HG03045 (cell line): ENCODE measurements at regions not wholly inside any gene's neighbourhood (a gene's known extent, or its start where the extent isn't known, plus 50 kb on each side); places are given as distances from the start of the nearest gene placed in this dataset.

Experiments used
- ATAC-seq: cut with Tn5 transposase; IDR thresholded peaks from one replicate; pipeline ENCODE4 v1.9.1; 2021; ENCODE audit warnings: mild to moderate bottlenecking, moderate library complexity; ENCODE audit not compliant: unreplicated experiment

- no peak for ATAC-seq
Observed at GRCh38 chr10:89879121-89879520, 177.7 kb downstream of the KIF20B start.

- ATAC-seq, result peak; percentile 43
Observed at GRCh38 chr10:89887406-89887805, 186.0 kb downstream of the KIF20B start.

DNA sequence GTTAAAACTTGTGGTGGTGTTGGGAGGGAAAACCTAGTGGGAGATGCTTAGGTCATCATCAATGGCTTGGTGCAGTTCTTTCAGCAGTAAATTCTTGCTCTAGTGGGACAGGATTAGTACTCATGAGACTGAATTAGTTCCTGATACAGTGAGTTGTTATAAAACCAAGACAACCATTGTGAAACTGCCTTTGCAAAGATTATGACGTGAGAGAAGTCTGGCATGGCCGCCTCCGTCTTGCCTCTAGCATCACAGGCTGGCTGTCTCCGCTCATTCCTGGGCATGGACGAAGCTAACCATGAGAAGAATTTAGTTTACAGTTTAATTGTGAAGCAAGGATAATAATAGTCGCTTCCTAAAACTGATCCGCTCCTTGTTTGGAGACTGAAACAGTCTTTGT, 186.4 kb downstream of the KIF20B start:
- peak; percentile 67 for ATAC-seq

- ATAC-seq, result peak; percentile 68
Observed at GRCh38 chr10:89888321-89889070, 187.1 kb downstream of the KIF20B start.

DNA sequence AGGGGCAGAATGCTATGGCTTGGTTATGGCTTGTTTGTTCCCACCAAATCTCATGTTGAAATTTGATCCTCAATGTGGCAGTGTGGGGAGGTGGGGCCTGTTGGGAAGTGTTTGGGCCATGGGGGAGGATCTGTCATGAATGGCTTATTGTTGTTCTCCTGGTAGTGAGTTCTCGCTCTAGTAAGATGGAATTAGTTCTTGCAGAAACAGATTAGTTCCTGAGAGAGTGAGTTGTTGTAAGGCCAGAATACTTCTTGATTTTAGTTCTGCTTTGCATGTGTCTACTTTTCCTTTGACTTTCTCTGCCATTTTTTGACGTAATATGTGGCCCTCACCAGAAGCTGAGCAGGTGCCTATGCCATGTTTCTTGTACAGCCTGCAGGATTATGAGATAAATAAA, 188.2 kb downstream of the KIF20B start:
- no peak for ATAC-seq

- ATAC-seq, result no peak
Observed at GRCh38 chr10:89891006-89891535, 189.7 kb downstream of the KIF20B start.

- ATAC-seq, result no peak
Observed at GRCh38 chr10:89894051-89894450, 192.7 kb downstream of the KIF20B start.

GRCh38 chr10:89900554-89900953, 199.2 kb downstream of the KIF20B start:
- ATAC-seq, result no peak

- ATAC-seq, result no peak
Observed at GRCh38 chr10:89901895-89902294, 200.5 kb downstream of the KIF20B start.

DNA sequence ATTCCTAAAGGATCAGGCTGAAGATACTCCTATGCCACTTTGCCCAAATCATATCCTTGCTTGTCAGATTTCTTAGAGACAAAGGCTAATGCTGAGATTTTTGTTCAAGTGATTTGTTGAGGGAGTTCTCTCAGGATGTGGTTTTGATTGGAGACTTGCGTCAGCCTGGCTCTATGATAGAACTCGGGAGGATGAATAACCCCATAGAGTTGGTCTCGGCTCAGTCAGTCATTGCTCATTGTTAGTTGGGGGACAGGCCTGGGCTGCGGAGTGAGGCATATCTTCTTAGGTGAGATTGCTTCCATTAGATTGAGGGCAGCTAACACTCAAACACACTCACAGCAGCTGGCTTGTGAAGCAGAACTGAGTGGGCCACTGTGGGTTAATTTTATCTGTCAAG, 203.4 kb downstream of the KIF20B start:
- ATAC-seq, result no peak

DNA sequence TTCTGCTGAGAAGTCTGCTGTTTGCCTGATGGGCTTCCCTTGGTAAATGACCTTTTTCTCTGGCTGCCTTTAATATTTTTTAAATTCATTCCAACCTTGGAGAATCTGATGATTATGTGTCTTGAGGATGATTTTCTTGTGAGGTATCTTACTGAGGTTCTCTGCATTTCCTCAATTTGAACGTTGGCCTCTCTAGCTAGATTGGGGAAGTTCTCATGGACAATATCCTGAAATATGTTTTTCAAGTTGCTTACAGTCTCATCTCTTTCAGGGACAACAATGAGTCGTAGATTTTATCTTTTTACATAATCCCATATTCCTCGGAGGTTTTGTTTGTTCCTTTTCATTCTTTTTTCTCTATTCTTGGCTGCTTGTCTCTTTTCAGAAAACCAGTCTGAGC, 208.4 kb downstream of the KIF20B start:
- no peak for ATAC-seq

- ATAC-seq, result no peak
Observed at GRCh38 chr10:89915021-89915420, 213.6 kb downstream of the KIF20B start.

- ATAC-seq, result no peak
Observed at GRCh38 chr10:89915968-89916367, 214.6 kb downstream of the KIF20B start.

- ATAC-seq, result no peak
Observed at GRCh38 chr10:89916468-89917215, 215.3 kb downstream of the KIF20B start.

DNA sequence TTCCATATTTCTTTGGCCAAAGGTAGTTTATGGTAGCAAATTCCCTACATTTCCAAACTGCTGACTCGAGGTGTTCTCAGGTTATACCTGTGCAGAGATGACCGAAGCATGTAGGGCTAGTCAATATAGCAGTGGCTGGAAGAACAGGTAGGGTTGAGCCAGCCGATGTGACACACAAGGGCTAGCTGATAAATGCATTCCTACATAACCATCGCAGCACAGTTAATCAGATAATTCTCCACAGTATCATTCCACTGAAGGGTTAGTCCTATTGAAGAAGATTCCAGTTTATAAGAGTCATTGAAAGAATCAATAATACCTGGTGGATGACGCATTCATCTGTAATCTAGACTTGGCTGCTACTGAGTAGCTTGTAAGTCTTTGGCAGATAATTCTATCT, 220.0 kb downstream of the KIF20B start:
- ATAC-seq, result no peak

DNA sequence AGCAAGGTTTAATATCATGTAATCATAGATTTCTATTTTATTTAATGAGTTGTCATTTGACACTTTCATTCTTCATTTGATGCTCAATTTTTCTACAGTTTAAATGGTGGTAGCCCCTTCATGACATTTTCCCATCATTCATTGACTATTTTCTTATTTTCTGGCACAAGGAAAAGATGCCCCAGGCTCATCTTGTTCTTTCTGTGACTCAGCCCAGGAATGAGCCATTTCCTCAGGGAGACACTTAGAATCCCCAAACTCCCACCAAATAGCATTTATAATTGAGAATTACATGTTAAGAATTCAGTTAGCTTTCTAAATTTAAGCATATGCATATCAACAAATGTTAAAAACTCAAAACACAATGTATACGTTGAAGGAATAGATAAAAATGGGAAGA, 222.3 kb downstream of the KIF20B start:
- ATAC-seq, result no peak

DNA sequence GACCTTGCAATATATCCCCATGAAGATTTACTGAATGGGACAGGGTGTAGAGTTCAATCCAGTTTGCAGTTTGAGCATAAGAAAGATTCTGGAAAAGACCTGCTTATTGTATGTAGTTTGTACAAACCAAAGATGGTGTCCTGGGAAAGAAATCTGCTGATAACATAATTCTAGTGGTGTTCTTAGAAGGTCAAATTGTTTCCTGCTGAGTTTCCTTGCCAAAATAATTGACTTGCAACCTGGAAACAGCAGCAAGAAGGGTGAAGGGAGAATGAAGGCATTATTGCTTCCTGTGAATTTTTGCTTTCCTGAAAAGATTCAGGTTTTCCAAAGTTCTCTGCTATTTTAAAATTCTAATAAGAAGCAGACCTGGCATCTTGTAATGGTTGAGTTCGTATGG, 222.9 kb downstream of the KIF20B start:
- no peak for ATAC-seq

GRCh38 chr10:89926736-89927135, 225.3 kb downstream of the KIF20B start:
- ATAC-seq, result no peak

DNA sequence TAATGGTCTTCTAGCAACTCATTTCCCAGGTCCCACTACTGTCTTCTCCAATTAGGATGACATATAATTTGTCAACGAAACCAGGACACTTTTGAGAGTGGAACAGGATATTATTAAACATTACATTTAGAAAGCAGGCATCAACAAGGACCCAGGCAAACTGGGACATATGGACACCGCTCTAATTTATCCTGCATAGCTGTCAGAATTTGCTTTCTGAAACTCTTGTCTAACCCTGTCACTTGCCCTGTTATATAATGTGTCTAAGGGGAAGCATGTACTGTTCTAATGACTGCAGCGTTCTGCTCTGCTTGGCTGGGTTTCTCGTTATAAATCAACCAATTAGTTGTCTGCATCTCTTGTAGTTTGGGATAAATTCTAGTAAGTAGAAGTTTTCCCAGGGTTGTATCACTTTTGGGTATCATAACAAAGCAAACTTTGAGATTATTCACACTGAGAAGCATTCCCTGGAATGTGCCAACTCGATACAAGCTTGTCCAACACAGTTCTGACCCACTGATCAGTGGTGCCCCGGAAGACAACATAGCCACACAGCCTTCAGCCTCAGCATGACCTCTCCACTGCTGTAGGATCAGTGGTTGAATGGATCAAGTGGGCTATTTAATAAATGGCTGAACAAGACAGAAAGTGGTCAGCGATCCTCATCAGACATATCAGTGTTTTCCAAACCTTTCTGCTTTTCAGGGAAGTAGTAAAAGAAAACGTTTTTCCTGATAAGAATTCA, 228.1 kb downstream of the KIF20B start:
- no peak for ATAC-seq

- ATAC-seq, result no peak
Observed at GRCh38 chr10:89937494-89937893, 236.1 kb downstream of the KIF20B start.

GRCh38 chr10:89940076-89940475, 238.7 kb downstream of the KIF20B start:
- no peak for ATAC-seq
